ENCODE measurements at regions not wholly inside any gene's neighbourhood (a gene's known extent, or its start where the extent isn't known, plus 50 kb on each side); places are given as distances from the start of the nearest gene placed in this dataset.

DNA sequence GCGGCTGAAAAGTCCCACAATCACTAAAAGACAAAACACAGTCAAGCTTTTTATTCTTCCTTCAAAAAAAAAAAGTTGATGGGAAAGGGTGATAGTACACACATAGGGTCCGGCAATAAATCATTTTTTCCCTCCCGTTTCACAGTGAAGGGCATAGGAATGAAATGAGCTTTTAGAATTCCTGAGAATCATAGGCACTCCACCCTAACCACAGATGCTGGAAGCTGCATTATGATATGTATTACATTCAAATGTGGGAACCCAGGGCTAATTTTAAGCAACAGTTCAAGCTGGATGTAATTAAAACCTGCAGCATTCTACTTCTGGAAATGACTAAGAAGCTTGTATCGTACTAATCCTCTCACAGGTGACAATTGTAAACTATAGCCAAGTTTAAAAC lies 75.7 kb upstream of the KCNJ15 start:
- Histone ChIP-seq H3K4me3 (ENCODE audit: low read length in 3 of 3) (no peak overlapping the region), H3K4me1 (ENCODE audit: control insufficient read depth in 2 of 3, insufficient read depth in 2 of 3, low read depth in 1 of 3, low read length in 3 of 3) (no peaks in the 10 kb centered on the region), H3K27ac (ENCODE audit: low read depth in 2 of 2, low read length in 2 of 2) (no peak overlapping the region), H3K9me3 (ENCODE audit: control insufficient read depth in 2 of 3, insufficient read depth in 1 of 3, low read length in 3 of 3) (no peaks in the 10 kb centered on the region), H3K9ac (ENCODE audit: low read length in 3 of 3) (no peak overlapping the region), H3K27me3 (ENCODE audit: control insufficient read depth, insufficient read depth, low read length) (no peaks in the 10 kb centered on the region), H3K36me3 (ENCODE audit: control insufficient read depth in 2 of 3, insufficient read depth in 3 of 3, low read length in 3 of 3) (no peaks in the 10 kb centered on the region)
- no peak for FAIRE-seq
- TF ChIP-seq, protein P1, sequence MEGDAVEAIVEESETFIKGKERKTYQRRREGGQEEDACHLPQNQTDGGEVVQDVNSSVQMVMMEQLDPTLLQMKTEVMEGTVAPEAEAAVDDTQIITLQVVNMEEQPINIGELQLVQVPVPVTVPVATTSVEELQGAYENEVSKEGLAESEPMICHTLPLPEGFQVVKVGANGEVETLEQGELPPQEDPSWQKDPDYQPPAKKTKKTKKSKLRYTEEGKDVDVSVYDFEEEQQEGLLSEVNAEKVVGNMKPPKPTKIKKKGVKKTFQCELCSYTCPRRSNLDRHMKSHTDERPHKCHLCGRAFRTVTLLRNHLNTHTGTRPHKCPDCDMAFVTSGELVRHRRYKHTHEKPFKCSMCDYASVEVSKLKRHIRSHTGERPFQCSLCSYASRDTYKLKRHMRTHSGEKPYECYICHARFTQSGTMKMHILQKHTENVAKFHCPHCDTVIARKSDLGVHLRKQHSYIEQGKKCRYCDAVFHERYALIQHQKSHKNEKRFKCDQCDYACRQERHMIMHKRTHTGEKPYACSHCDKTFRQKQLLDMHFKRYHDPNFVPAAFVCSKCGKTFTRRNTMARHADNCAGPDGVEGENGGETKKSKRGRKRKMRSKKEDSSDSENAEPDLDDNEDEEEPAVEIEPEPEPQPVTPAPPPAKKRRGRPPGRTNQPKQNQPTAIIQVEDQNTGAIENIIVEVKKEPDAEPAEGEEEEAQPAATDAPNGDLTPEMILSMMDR (IDR thresholded peaks at IDR 0.05; ENCODE audit: borderline replicate concordance, extremely low read depth, insufficient read depth): no peak
- intact Hi-C loops (cut with DNase I): no loop called here
- no peak for DNase-seq

DNA sequence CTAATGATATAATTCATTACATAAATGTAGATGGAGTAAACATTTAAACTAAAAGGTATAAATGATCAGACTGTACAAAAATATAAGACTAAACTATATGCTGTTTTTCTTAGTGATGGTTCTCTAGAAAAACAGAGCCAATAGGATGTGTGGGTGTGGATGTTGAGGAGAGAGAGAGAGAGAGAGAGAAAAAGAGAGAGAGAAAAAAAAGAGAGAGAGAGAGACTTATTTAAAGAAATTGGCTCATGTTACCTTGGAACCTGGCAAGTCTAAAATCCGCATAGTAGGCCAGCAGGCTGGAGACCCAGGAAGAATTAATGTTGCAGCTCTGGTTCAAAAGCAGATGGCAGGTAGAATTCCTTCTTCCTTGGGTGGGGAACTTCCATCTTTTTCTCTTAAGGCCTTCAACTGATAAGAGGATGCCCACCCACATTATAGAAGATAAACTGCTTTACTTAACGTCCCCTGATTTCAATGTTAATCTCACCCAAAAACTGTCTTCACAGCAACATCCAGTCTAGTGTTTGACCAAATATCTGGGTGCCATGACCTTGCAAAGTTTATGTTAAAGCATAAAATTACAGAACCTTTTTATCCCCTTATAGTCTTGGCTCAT lies 74.3 kb upstream of the KCNJ15 start:
- no peaks in the 10 kb centered on the region for H3K36me3 ChIP-seq (ENCODE audit: control insufficient read depth in 2 of 3, insufficient read depth in 3 of 3, low read length in 3 of 3)
- FAIRE-seq (no peak), DNase-seq (no peak)
- TF ChIP-seq, protein P1 (IDR thresholded peaks at IDR 0.05; ENCODE audit: borderline replicate concordance, extremely low read depth, insufficient read depth): no peak
- no peaks in the 10 kb centered on the region for H3K4me1 ChIP-seq (ENCODE audit: control insufficient read depth in 2 of 3, insufficient read depth in 2 of 3, low read depth in 1 of 3, low read length in 3 of 3)
- H3K27ac ChIP-seq (ENCODE audit: low read depth in 2 of 2, low read length in 2 of 2): no peak overlapping the region
- intact Hi-C loops (cut with DNase I): no loop called here
- H3K9me3 ChIP-seq (ENCODE audit: control insufficient read depth in 2 of 3, insufficient read depth in 1 of 3, low read length in 3 of 3): peaks cover 0 to 3% (median 0%) of the 10 kb centered on the region in 3 donors
- H3K9ac ChIP-seq (ENCODE audit: low read length in 3 of 3): no peak overlapping the region
- no peak overlapping the region for H3K4me3 ChIP-seq (ENCODE audit: low read length in 3 of 3)
- H3K27me3 ChIP-seq (ENCODE audit: control insufficient read depth, insufficient read depth, low read length): no peaks in the 10 kb centered on the region

DNA sequence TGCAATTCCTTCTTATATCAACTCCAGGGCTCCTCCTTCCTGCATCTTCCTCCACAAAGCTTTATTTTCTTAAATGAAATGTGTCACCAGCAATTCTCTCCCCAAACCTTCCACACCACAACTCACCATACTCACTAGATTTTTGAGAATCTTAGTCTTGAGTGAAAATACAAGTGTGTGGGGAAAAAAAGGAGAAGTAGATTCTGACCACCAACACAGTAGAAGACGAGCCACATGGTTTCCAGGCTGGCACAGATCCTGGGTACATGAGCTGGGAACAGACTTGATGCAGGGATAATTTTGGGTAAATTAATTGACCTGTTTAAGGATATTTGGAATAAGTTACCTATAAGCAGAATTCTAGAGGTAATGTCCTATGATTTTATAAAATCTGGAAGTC lies 72.8 kb upstream of the KCNJ15 start:
- intact Hi-C loops (cut with DNase I): no loop called here
- H3K36me3 ChIP-seq (ENCODE audit: control insufficient read depth in 2 of 3, insufficient read depth in 3 of 3, low read length in 3 of 3): no peaks in the 10 kb centered on the region
- FAIRE-seq (no peak), DNase-seq (no peak)
- TF ChIP-seq, protein P1 (IDR thresholded peaks at IDR 0.05; ENCODE audit: borderline replicate concordance, extremely low read depth, insufficient read depth): no peak
- no peak overlapping the region for H3K4me3 ChIP-seq (ENCODE audit: low read length in 3 of 3)
- H3K27me3 ChIP-seq (ENCODE audit: control insufficient read depth, insufficient read depth, low read length): no peaks in the 10 kb centered on the region
- no peaks in the 10 kb centered on the region for H3K4me1 ChIP-seq (ENCODE audit: control insufficient read depth in 2 of 3, insufficient read depth in 2 of 3, low read depth in 1 of 3, low read length in 3 of 3)
- H3K9me3 ChIP-seq (ENCODE audit: control insufficient read depth in 2 of 3, insufficient read depth in 1 of 3, low read length in 3 of 3): peaks cover 0 to 3% (median 0%) of the 10 kb centered on the region in 3 donors
- no peak overlapping the region for H3K27ac ChIP-seq (ENCODE audit: low read depth in 2 of 2, low read length in 2 of 2)
- H3K9ac ChIP-seq (ENCODE audit: low read length in 3 of 3): no peak overlapping the region
